CD14-positive monocyte (primary cell): ENCODE measurements at regions not wholly inside any gene's neighbourhood (a gene's known extent, or its start where the extent isn't known, plus 50 kb on each side); places are given as distances from the start of the nearest gene placed in this dataset.

Experiments used
- DNase-seq, 3 donors: peaks; one replicate each; pipeline ENCODE4 v3.0.0-alpha.2; 2011 to 2022
- H2AFZ ChIP-seq: 2 replicates; pipeline ENCODE4 v1.6.0; 2012; ENCODE audit warnings: mild to moderate bottlenecking, low read depth, low read length, inconsistent platforms; ENCODE audit not compliant: insufficient read depth, poor library complexity, severe bottlenecking
- H3K27ac ChIP-seq, 2 donors: 1 replicate in 1 of 2; 2 replicates in 1 of 2; pipeline ENCODE4 v1.5.1; 2012 to 2013; ENCODE audit warnings: low read length in 2 of 2, control low read depth in 1 of 2, inconsistent platforms in 1 of 2, low read depth in 1 of 2, mild to moderate bottlenecking in 1 of 2
- H3K27me3 ChIP-seq, 2 donors: one replicate each; pipeline versions ENCODE4 v1.6.0 to v1.6.1; 2011 to 2013; ENCODE audit warnings: low read length in 2 of 2; ENCODE audit not compliant: control insufficient read depth in 2 of 2, insufficient read depth in 2 of 2
- H3K36me3 ChIP-seq, 2 donors: replicated peaks in 1 of 2; 1 replicate in 1 of 2; 2 replicates in 1 of 2; pipeline versions ENCODE4 v1.5.1 to v1.6.1; 2012 to 2013; ENCODE audit warnings: low read length in 2 of 2, control low read depth in 1 of 2, inconsistent platforms in 1 of 2, mild to moderate bottlenecking in 1 of 2; ENCODE audit not compliant: insufficient read depth in 2 of 2, control insufficient read depth in 1 of 2
- H3K4me1 ChIP-seq, 2 donors: 1 replicate in 1 of 2; 2 replicates in 1 of 2; pipeline versions ENCODE4 v1.5.1 to v1.6.1; 2012 to 2013; ENCODE audit warnings: low read length in 2 of 2, control low read depth in 1 of 2, inconsistent platforms in 1 of 2, mild to moderate bottlenecking in 1 of 2, moderate library complexity in 1 of 2; ENCODE audit not compliant: insufficient read depth in 2 of 2, control insufficient read depth in 1 of 2
- H3K4me2 ChIP-seq: replicated peaks from 2 replicates; pipeline ENCODE3; 2012; ENCODE audit warnings: low read length, moderate library complexity, mild to moderate bottlenecking; ENCODE audit not compliant: poor library complexity, severe bottlenecking; ENCODE audit errors: extremely low read depth
- H3K4me3 ChIP-seq, 3 experiments: fragments of 200-600 bp in 1 of 3; sonication (generic) in 1 of 3; replicated peaks in 1 of 3; 1 replicate in 2 of 3; 2 replicates in 1 of 3; pipeline ENCODE4 v1.5.1; 2011 to 2013; ENCODE audit warnings: low read length in 3 of 3, mild to moderate bottlenecking in 3 of 3, control low read depth in 2 of 3, low read depth in 2 of 3, inconsistent platforms in 1 of 3, moderate library complexity in 1 of 3
- H3K79me2 ChIP-seq: 2 replicates; pipeline ENCODE4 v1.6.0; 2012; ENCODE audit warnings: mild to moderate bottlenecking, control low read depth, inconsistent platforms, low read length, moderate library complexity; ENCODE audit not compliant: insufficient read depth
- H3K9ac ChIP-seq: 2 replicates; pipeline ENCODE4 v1.6.0; 2017; ENCODE audit warnings: low read length, mild to moderate bottlenecking; ENCODE audit not compliant: insufficient read depth, poor library complexity, severe bottlenecking
- H3K9me3 ChIP-seq, 2 donors: replicated peaks in 1 of 2; 1 replicate in 1 of 2; 2 replicates in 1 of 2; pipeline versions ENCODE4 v1.5.1 to v1.6.1; 2012 to 2013; ENCODE audit warnings: low read length in 2 of 2, control low read depth in 1 of 2; ENCODE audit not compliant: control insufficient read depth in 1 of 2, insufficient read depth in 1 of 2
- H4K20me1 ChIP-seq: 2 replicates; pipeline ENCODE4 v1.6.0; 2012; ENCODE audit warnings: mild to moderate bottlenecking, low read length, control low read depth, moderate library complexity; ENCODE audit not compliant: insufficient read depth
- H3K27ac Mint-ChIP-seq, 7 donors: one replicate each; pipeline ENCODE4 v1.8.0; 2020; ENCODE audit warnings: mild to moderate bottlenecking in 7 of 7, mixed read lengths in 7 of 7, moderate library complexity in 6 of 7, inconsistent platforms in 2 of 7
- H3K27me3 Mint-ChIP-seq, 3 donors: one replicate each; pipeline ENCODE4 v1.8.0; 2021 to 2022; ENCODE audit warnings: low read depth in 3 of 3, mild to moderate bottlenecking in 3 of 3, mixed read lengths in 3 of 3, moderate library complexity in 3 of 3, inconsistent platforms in 1 of 3
- H3K36me3 Mint-ChIP-seq, 2 donors: one replicate each; pipeline ENCODE4 v1.8.0; 2020; ENCODE audit warnings: mixed read lengths in 2 of 2, inconsistent platforms in 1 of 2, mild to moderate bottlenecking in 1 of 2
- H3K4me1 Mint-ChIP-seq: one replicate; pipeline ENCODE4 v1.8.0; 2020; ENCODE audit warnings: mild to moderate bottlenecking, mixed read lengths
- H3K4me3 Mint-ChIP-seq, 2 donors: one replicate each; pipeline ENCODE4 v1.8.0; 2020; ENCODE audit warnings: mild to moderate bottlenecking in 2 of 2, mixed read lengths in 2 of 2, moderate library complexity in 1 of 2
- H3K9me3 Mint-ChIP-seq, 7 donors: one replicate each; pipeline ENCODE4 v1.8.0; 2020 to 2022; ENCODE audit warnings: mixed read lengths in 7 of 7, mild to moderate bottlenecking in 6 of 7, moderate library complexity in 6 of 7, inconsistent platforms in 2 of 7
- WGBS: methylation state at CpG from one replicate; pipeline ENCODE4 v1.1.5; 2013; ENCODE audit warnings: missing lambda C conversion rate; ENCODE audit not compliant: insufficient coverage; 5-methylcytosine and 5-hydroxymethylcytosine counted together
- intact Hi-C, 2 donors: fragments of 100-400 bp; cut with micrococcal nuclease; formaldehyde crosslinking; loops; one replicate each; pipeline versions ENCODE4 v1.15.0 to v1.15.1; 2023
- TF ChIP-seq, protein P1 (sequence below): fragments of 200-600 bp; IDR thresholded peaks from one replicate; pipeline ENCODE4 v1.8.0; 2022; ENCODE audit warnings: antibody characterized with exemption, mild to moderate bottlenecking

DNA sequence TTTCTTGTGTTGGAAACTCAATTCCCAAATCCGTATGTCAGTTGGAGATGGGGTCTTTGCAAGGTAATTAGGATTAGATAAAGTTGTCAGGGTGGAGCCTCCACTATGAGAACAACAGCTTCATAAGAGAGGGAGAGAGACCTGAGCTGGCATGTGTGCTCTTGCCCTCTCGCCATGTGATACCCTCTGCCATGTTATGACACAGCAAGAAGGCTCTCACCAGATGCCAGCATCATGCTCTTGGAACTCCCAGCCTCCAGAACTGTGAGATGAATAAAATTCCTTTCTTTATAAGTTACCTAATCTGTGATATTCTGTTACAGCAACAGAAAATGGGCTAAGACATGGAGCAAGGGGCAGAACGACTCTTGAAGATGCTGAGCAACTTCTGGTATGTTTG lies 201.9 kb upstream of the BOD1L1 start:
- H3K4me3 Mint-ChIP-seq = no peak overlapping the region
- H3K27me3 Mint-ChIP-seq = peaks cover 0 to 3% (median 0%) of the 10 kb centered on the region in 3 donors
- Histone ChIP-seq H3K79me2 (no peaks in the 10 kb centered on the region), H4K20me1 (no peaks in the 10 kb centered on the region), H3K4me1 (no peaks in the 10 kb centered on the region), H3K27me3 (no peaks in the 10 kb centered on the region), H3K36me3 (no peaks in the 10 kb centered on the region), H3K4me3 (no peak overlapping the region), H3K9me3 (peaks cover 9 to 11% of the 10 kb centered on the region in 2 donors), H3K9ac (no peak overlapping the region), H3K27ac (no peak overlapping the region), H2AFZ (no peak overlapping the region), H3K4me2 (no peak overlapping the region)
- intact Hi-C loops = no loop called here
- no peak for DNase-seq
- no peaks in the 10 kb centered on the region for H3K4me1 Mint-ChIP-seq
- no CpG with 5 or more reads among the region's 3 CpGs for WGBS
- peaks cover 4 to 16% (median 9%) of the 10 kb centered on the region in 7 donors for H3K9me3 Mint-ChIP-seq
- H3K27ac Mint-ChIP-seq = no peak overlapping the region
- no peaks in the 10 kb centered on the region for H3K36me3 Mint-ChIP-seq
- TF ChIP-seq, protein P1, sequence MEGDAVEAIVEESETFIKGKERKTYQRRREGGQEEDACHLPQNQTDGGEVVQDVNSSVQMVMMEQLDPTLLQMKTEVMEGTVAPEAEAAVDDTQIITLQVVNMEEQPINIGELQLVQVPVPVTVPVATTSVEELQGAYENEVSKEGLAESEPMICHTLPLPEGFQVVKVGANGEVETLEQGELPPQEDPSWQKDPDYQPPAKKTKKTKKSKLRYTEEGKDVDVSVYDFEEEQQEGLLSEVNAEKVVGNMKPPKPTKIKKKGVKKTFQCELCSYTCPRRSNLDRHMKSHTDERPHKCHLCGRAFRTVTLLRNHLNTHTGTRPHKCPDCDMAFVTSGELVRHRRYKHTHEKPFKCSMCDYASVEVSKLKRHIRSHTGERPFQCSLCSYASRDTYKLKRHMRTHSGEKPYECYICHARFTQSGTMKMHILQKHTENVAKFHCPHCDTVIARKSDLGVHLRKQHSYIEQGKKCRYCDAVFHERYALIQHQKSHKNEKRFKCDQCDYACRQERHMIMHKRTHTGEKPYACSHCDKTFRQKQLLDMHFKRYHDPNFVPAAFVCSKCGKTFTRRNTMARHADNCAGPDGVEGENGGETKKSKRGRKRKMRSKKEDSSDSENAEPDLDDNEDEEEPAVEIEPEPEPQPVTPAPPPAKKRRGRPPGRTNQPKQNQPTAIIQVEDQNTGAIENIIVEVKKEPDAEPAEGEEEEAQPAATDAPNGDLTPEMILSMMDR = no peak

DNA sequence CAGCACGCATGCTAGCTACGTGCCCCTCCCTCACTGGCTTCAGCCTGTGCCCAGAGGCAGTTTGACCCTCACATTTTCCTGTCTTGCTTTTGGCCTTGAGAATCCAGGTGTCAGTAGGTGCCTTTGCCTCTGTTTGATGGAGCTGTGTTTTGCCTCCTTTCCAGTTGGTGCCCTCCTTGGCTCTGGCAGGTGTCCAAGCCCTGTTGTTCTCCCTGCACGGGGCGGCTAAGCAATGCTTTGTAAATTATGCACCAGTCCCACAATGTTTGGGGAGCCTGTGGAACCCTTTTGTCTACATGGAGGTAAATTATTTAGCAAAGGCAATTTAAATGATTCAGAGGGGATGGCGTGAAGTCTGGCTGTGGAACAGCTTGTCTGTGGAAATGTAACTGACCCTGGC lies 202.9 kb upstream of the BOD1L1 start:
- 85% methylated on average over 5 of the region's 5 CpGs for WGBS
- Mint-ChIP-seq H3K27me3 (peaks cover 0 to 3% (median 0%) of the 10 kb centered on the region in 3 donors), H3K4me3 (no peak overlapping the region), H3K9me3 (peaks cover 0 to 6% (median 1%) of the 10 kb centered on the region in 7 donors), H3K36me3 (no peaks in the 10 kb centered on the region), H3K4me1 (no peaks in the 10 kb centered on the region), H3K27ac (no peak overlapping the region)
- H3K4me2 ChIP-seq = no peak overlapping the region
- H3K9me3 ChIP-seq = peaks cover under 1 to 2% of the 10 kb centered on the region in 2 donors
- H4K20me1 ChIP-seq = no peaks in the 10 kb centered on the region
- TF ChIP-seq, protein P1 = no peak
- DNase-seq = no peak
- no peaks in the 10 kb centered on the region for H3K79me2 ChIP-seq
- intact Hi-C loops = no loop called here
- H3K27ac ChIP-seq = no peak overlapping the region
- no peak overlapping the region for H3K4me3 ChIP-seq
- no peaks in the 10 kb centered on the region for H3K36me3 ChIP-seq
- H3K4me1 ChIP-seq = no peaks in the 10 kb centered on the region
- H3K27me3 ChIP-seq = no peaks in the 10 kb centered on the region
- no peak overlapping the region for H2AFZ ChIP-seq
- H3K9ac ChIP-seq = no peak overlapping the region
